ENCODE measurements at regions not wholly inside any gene's neighbourhood (a gene's known extent, or its start where the extent isn't known, plus 50 kb on each side); places are given as distances from the start of the nearest gene placed in this dataset.

DNA sequence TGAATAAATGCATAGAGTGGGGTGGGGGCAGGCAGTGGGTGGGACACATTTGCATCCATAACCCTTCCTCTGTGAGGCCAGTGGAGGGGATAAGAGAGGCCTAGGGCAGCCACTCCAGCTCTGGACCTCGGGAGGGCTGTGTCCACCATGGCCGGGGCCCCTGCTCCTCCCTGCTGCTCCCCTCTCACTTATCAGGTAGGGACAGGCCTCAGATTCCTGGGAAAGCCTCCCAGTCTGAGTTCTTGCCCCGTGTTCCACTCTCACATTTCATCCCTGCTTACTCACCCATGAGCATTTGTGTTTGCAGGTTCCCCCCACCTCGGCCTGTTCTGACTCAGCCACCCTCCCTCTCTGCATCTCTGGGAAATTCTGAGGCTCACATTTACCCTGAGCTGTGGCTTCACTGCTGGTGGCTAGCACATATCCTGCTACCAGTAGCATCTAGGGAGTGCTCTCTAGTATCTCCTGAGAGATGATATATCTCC, 128.7 kb upstream of the TOP3B start:
- peak; percentile 83 for DNase-seq
- Mint-ChIP-seq H3K4me3 (no peak overlapping the region), H3K9me3 (no peaks in the 10 kb centered on the region), H3K36me3 (no peaks in the 10 kb centered on the region), H3K27me3 (peaks cover 2% of the 10 kb centered on the region), H3K27ac (no peak overlapping the region), H3K4me1 (ENCODE audit: low read depth) (peaks cover 15% of the 10 kb centered on the region)
- intact Hi-C loops (cut with micrococcal nuclease), result no loop called here
- CTCF ChIA-PET, result interaction anchor here (0.6 to 1.7 kb wide), 7 partner anchors 9 to 159 kb away, joined by 3 to 5 read pairs (median 4); partner anchors contain the start of gene PPM1F
- POLR2A ChIA-PET, result no interaction called here

GRCh38 chr22:22110548-22111266, 128.1 kb upstream of the TOP3B start:
- Mint-ChIP-seq H3K27me3 (peaks cover 2% of the 10 kb centered on the region), H3K9me3 (no peaks in the 10 kb centered on the region), H3K4me3 (no peak overlapping the region), H3K27ac (no peak overlapping the region), H3K36me3 (no peaks in the 10 kb centered on the region), H3K4me1 (ENCODE audit: low read depth) (peaks cover 15% of the 10 kb centered on the region)
- peak; percentile 77 for DNase-seq
- ChIA-PET POLR2A (no interaction called here), CTCF (interaction anchor here (0.6 to 1.7 kb wide), 11 partner anchors 8 to 158 kb away, joined by 3 to 5 read pairs (median 3); partner anchors contain the start of gene PPM1F)
- intact Hi-C loops (cut with micrococcal nuclease), result no loop called here

DNA sequence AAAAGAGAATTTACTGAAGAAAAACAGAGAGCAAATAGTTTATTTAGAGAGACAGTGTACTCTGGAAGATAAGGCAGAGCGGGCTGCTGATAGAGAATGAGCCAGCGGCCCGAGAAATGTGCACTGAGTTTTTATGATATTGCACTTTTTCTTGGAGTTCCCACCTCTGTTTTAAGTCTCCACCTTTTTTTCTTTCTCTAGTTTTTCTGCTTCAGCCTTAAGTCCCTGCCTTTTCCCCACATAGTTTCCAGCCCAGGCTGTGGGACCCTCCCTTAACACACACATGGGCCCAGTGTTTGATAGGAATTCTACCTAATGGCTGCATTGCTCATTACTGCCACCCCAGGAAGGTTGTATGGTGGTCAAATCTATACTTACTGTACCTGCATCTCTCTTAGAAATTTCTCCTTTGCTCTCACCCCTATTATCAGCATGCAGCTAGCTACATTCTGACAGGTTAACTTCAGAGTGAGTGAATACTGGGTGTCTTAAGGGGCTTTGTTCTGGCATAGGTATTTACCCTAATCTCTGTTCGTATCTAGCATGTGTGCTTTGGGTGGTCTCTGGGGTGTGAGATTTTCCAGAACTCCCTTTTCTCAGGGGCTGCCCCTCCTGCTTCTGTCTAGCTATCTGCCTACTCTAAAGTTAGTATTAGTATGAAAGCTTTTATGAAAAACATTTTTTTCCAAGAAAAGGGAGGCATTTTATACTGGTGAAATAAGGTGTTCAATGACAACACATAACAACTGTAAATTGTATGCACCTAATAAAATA, 127.3 kb upstream of the TOP3B start:
- ChIA-PET POLR2A (no interaction called here), CTCF (interaction anchor here (0.7 to 1.7 kb wide), 6 partner anchors 8 to 87 kb away, joined by 3 to 5 read pairs (median 3); no protein-coding TSS in a partner anchor)
- Mint-ChIP-seq H3K27ac (no peak overlapping the region), H3K36me3 (no peaks in the 10 kb centered on the region), H3K27me3 (peaks cover 2% of the 10 kb centered on the region), H3K4me3 (no peak overlapping the region), H3K9me3 (no peaks in the 10 kb centered on the region), H3K4me1 (ENCODE audit: low read depth) (peaks cover 15% of the 10 kb centered on the region)
- intact Hi-C loops (cut with micrococcal nuclease), result no loop called here
- DNase-seq, result no peak

DNA sequence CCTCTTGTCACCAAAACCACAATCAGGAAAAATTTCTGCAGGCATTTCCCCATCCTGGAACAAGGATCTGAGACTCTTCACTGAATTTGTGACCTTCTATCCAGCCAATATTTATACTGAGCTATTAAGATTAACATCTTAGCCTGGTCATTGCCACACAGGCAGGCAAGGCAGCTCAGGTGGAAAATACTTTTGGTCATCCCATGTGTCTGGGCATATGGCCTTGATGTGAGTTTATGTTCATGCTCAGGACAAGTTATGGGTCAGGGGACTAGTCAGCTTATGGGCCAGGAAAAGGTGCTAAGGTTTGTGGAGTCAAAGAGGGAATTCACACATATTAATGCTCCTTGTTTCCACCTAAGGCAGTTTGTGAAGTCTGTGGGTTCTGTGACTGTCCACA, 124.3 kb upstream of the TOP3B start:
- Mint-ChIP-seq H3K27me3 (peaks cover 9% of the 10 kb centered on the region), H3K9me3 (no peaks in the 10 kb centered on the region), H3K27ac (no peak overlapping the region), H3K4me3 (no peak overlapping the region), H3K36me3 (no peaks in the 10 kb centered on the region), H3K4me1 (ENCODE audit: low read depth) (peaks cover 13% of the 10 kb centered on the region)
- no peak for DNase-seq
- intact Hi-C loops (cut with micrococcal nuclease), result no loop called here
- ChIA-PET POLR2A (no interaction called here), CTCF (no interaction called here)

GRCh38 chr22:22105364-22105763, 122.8 kb upstream of the TOP3B start:
- intact Hi-C loops (cut with micrococcal nuclease), result no loop called here
- POLR2A ChIA-PET, result no interaction called here
- Mint-ChIP-seq H3K27ac (no peak overlapping the region), H3K36me3 (no peaks in the 10 kb centered on the region), H3K27me3 (peaks cover 9% of the 10 kb centered on the region), H3K9me3 (no peaks in the 10 kb centered on the region), H3K4me1 (ENCODE audit: low read depth) (no peaks in the 10 kb centered on the region), H3K4me3 (no peak overlapping the region)
- CTCF ChIA-PET, result no interaction called here
- DNase-seq, result no peak

DNA sequence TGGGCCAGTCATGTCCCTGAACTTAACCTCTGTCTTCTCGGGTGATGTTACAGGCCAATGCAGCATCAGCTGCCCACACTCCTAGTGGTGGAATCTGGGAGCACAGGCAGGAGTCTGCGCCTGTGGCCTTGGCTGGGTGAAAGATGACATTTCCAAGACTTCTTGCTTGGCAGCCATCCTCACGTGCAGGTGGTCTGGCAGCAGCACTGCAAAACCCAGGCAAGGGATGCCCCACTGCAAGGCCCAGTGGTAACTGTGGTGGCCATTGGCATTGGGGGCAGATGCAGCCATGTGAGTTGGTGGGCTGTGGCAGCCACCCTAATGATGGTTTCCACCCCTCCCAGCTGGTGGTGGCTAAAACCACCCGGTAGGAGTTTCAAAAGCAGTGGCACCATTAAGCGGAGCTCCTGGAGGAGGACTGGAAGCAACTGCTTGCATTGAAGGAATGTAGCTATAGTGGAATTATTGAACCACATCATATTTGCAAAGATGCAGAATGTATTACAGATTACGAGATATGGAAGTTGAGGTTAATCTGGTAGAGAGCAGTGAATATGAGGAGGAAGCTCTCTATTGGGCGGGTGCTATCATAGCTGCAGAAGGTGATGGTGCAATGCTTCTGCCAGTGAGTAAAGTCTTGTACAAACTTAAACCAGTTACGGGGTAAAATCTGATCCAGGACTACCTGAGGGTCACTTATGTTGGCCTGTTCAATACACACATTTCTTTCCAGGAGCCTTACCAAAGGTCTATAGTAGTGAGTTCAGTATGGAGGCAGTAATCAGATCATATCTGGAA, 120.7 kb upstream of the TOP3B start:
- no peaks in the 10 kb centered on the region for H3K9me3 Mint-ChIP-seq
- peaks cover 9% of the 10 kb centered on the region for H3K27me3 Mint-ChIP-seq
- ChIA-PET CTCF (interaction anchor here (0.8 kb wide), 1 partner anchor 54 kb away, joined by 3 read pairs; no protein-coding TSS in a partner anchor), POLR2A (no interaction called here)
- no peaks in the 10 kb centered on the region for H3K4me1 Mint-ChIP-seq (ENCODE audit: low read depth)
- intact Hi-C loops (cut with micrococcal nuclease), result no loop called here
- H3K27ac Mint-ChIP-seq, result no peak overlapping the region
- peak; percentile 35 for DNase-seq
- H3K36me3 Mint-ChIP-seq, result no peaks in the 10 kb centered on the region
- H3K4me3 Mint-ChIP-seq, result no peak overlapping the region

DNA sequence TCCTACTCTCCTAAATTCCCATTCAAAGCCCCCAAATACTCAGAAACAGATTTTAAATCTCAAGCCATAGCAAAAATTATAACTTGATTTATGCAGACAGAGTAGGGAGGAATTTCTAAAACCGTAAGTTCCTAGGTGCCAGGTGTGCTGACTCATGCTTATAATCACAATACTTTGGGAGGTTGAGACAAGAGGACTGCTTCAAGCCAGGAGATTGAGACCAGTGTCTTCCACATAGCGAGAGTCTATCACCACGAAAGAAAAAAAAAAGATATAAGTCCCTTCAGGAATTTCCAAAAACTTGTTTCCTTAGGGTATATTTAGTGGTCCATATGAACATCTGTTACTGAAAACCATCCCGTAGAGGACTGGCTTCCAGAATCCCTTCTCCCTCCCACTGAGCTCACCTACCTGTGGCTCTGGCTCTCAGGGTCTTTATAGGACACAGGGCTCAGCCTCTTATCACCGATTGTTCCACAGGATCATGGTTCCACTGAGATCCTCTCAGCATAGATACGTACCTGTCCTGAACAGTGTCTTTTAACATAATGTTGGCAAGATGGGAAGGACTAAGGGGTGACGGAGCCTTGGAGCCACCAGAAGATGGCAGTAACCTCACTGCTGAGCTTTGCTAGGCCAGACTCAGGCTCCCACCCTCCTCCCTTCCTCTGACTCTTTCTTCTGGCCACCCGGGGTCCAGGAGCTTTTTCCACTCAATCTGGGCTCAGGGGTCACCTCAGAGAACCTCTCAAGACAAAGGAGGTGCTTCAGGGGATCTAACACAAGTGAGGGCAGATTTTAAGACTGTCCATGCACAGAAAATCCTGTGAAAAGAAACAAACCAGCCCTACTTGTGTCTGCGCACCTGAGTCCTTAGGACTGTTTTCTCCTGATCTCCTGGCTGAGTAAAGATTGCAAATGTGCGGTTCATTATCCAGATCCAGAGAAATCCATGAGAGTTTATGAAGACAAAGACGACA, 117.5 kb upstream of the TOP3B start:
- CTCF ChIA-PET, result interaction anchor here (0.9 to 1.6 kb wide), 2 partner anchors 36 to 57 kb away, joined by 3 to 9 read pairs; no protein-coding TSS in a partner anchor
- Mint-ChIP-seq H3K36me3 (no peaks in the 10 kb centered on the region), H3K9me3 (no peaks in the 10 kb centered on the region), H3K27me3 (peaks cover 14% of the 10 kb centered on the region), H3K4me3 (no peak overlapping the region), H3K27ac (no peak overlapping the region), H3K4me1 (ENCODE audit: low read depth) (no peaks in the 10 kb centered on the region)
- POLR2A ChIA-PET, result no interaction called here
- DNase-seq, result no peak
- intact Hi-C loops (cut with micrococcal nuclease), result no loop called here

DNA sequence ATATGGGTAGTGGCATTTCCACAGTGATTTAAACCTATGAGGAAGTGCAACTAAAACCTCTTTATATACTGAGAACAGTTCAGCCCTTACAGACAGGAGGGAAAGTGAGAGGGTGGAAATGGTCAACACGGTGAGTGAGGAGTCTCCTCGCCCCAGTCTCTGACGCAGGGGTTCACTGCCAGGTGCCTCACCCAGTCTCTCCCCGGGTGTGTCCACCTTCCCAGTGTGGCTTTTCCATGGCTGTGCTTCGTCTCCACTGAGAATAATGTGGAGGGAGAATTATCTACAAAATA, 116.6 kb upstream of the TOP3B start:
- peaks cover 19% of the 10 kb centered on the region for H3K27me3 Mint-ChIP-seq
- no peaks in the 10 kb centered on the region for H3K4me1 Mint-ChIP-seq (ENCODE audit: low read depth)
- no peak for DNase-seq
- no peak overlapping the region for H3K27ac Mint-ChIP-seq
- intact Hi-C loops (cut with micrococcal nuclease), result no loop called here
- H3K9me3 Mint-ChIP-seq, result no peaks in the 10 kb centered on the region
- H3K36me3 Mint-ChIP-seq, result no peaks in the 10 kb centered on the region
- H3K4me3 Mint-ChIP-seq, result no peak overlapping the region
- ChIA-PET CTCF (interaction anchor here (1.6 kb wide), 1 partner anchor 37 kb away, joined by 9 read pairs; no protein-coding TSS in a partner anchor), POLR2A (no interaction called here)

DNA sequence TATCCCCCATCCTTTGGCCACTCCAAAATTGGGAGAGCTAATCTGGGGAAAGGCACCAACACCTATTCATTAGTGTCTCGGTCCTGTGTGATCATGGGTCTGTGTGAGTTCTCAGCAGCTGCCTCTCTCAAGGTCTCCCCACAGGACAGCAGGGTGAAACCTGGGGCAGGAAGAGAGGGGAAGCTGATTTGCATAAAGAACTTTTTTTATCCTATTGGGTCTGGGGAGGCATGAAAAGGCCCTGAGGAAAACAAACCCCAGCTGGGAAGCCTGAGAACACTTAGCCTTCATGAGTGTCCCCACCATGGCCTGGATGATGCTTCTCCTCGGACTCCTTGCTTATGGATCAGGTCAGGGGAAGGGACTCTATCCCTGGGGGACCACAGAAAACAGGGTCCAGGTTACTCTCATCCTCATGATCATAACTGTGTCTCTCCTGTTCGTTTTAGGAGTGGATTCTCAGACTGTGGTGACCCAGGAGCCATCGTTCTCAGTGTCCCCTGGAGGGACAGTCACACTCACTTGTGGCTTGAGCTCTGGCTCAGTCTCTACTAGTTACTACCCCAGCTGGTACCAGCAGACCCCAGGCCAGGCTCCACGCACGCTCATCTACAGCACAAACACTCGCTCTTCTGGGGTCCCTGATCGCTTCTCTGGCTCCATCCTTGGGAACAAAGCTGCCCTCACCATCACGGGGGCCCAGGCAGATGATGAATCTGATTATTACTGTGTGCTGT, 116.0 kb upstream of the TOP3B start:
- no peak overlapping the region for H3K4me3 Mint-ChIP-seq
- CTCF ChIA-PET, result no interaction called here
- no peaks in the 10 kb centered on the region for H3K36me3 Mint-ChIP-seq
- H3K9me3 Mint-ChIP-seq, result no peaks in the 10 kb centered on the region
- peaks cover 20% of the 10 kb centered on the region for H3K27me3 Mint-ChIP-seq
- intact Hi-C loops (cut with micrococcal nuclease), result no loop called here
- no peak overlapping the region for H3K27ac Mint-ChIP-seq
- POLR2A ChIA-PET, result no interaction called here
- peaks cover 1% of the 10 kb centered on the region for H3K4me1 Mint-ChIP-seq (ENCODE audit: low read depth)
- no peak for DNase-seq

- ChIA-PET POLR2A (no interaction called here), CTCF (interaction anchor here (0.7 kb wide), 1 partner anchor 1131 kb away, joined by 3 read pairs; no protein-coding TSS in a partner anchor)
- Mint-ChIP-seq H3K4me1 (ENCODE audit: low read depth) (peaks cover 10% of the 10 kb centered on the region), H3K9me3 (no peaks in the 10 kb centered on the region), H3K4me3 (no peak overlapping the region), H3K36me3 (no peaks in the 10 kb centered on the region), H3K27ac (no peak overlapping the region), H3K27me3 (peaks cover 24% of the 10 kb centered on the region)
- intact Hi-C loops (cut with micrococcal nuclease), result no loop called here
- no peak for DNase-seq
These were observed 115.2 kb upstream of the TOP3B start for GRCh38 chr22:22097727-22098228.

DNA sequence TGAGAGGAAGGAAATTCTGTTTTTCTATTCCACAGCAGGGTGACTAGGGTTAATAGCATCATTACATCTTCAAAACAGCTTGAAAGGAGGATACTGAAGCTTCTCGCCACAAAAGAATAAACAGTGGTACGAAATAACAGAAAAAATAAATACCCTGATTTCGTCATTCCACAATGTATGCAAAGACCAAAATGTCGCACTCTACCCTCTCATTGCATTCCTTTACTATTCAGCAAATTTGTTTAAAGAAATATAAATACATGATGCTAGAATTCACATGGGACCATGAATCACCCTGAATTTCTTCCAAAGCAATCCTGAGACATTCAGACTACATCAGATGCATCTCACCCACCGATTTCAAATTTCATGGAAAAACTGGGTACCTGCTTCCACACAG, 112.3 kb upstream of the TOP3B start:
- no peaks in the 10 kb centered on the region for H3K9me3 Mint-ChIP-seq
- H3K4me1 Mint-ChIP-seq (ENCODE audit: low read depth), result peaks cover 12% of the 10 kb centered on the region
- no peak overlapping the region for H3K27ac Mint-ChIP-seq
- no peak overlapping the region for H3K4me3 Mint-ChIP-seq
- ChIA-PET POLR2A (no interaction called here), CTCF (no interaction called here)
- H3K27me3 Mint-ChIP-seq, result peaks cover 32% of the 10 kb centered on the region
- intact Hi-C loops (cut with micrococcal nuclease), result no loop called here
- DNase-seq, result no peak
- no peaks in the 10 kb centered on the region for H3K36me3 Mint-ChIP-seq
